ENCODE measurements at regions not wholly inside any gene's neighbourhood (a gene's known extent, or its start where the extent isn't known, plus 50 kb on each side); places are given as distances from the start of the nearest gene placed in this dataset.

- TF ChIP-seq, protein P1, sequence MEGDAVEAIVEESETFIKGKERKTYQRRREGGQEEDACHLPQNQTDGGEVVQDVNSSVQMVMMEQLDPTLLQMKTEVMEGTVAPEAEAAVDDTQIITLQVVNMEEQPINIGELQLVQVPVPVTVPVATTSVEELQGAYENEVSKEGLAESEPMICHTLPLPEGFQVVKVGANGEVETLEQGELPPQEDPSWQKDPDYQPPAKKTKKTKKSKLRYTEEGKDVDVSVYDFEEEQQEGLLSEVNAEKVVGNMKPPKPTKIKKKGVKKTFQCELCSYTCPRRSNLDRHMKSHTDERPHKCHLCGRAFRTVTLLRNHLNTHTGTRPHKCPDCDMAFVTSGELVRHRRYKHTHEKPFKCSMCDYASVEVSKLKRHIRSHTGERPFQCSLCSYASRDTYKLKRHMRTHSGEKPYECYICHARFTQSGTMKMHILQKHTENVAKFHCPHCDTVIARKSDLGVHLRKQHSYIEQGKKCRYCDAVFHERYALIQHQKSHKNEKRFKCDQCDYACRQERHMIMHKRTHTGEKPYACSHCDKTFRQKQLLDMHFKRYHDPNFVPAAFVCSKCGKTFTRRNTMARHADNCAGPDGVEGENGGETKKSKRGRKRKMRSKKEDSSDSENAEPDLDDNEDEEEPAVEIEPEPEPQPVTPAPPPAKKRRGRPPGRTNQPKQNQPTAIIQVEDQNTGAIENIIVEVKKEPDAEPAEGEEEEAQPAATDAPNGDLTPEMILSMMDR (IDR thresholded peaks at IDR 0.05; ENCODE audit: low read length), result no peak
- TF ChIP-seq EZH2phosphoT487 (IDR thresholded peaks at IDR 0.05; ENCODE audit: low read length) (no peak), EZH2 (optimal IDR thresholded peaks at IDR 0.05; ENCODE audit: low read depth, low read length) (no peak)
- H2AFZ ChIP-seq (ENCODE audit: low read length), result no peak overlapping the region
- no peak overlapping the region for H3K27ac ChIP-seq (ENCODE audit: low read length)
- no peaks in the 10 kb centered on the region for H3K27me3 ChIP-seq (replicated peaks; ENCODE audit: insufficient read depth, low read length)
- H3K9me2 ChIP-seq (replicated peaks; ENCODE audit: insufficient read depth, low read length), result no peaks in the 10 kb centered on the region
- H3K9me3 ChIP-seq (replicated peaks; ENCODE audit: insufficient read depth, low read length), result no peaks in the 10 kb centered on the region
- H3K9ac ChIP-seq (ENCODE audit: low read length), result no peak overlapping the region
- H3K4me3 ChIP-seq (ENCODE audit: low read length), result no peak overlapping the region
- no peak for DNase-seq
- H3K4me1 ChIP-seq (ENCODE audit: low read length), result no peaks in the 10 kb centered on the region
- no peaks in the 10 kb centered on the region for H3K36me3 ChIP-seq (replicated peaks; ENCODE audit: insufficient read depth, low read length)
- H4K20me1 ChIP-seq (ENCODE audit: insufficient read depth, low read length), result no peaks in the 10 kb centered on the region
- H3F3A ChIP-seq (ENCODE audit: insufficient read depth, low read length), result no peaks in the 10 kb centered on the region
- H3K4me2 ChIP-seq (ENCODE audit: low read depth, low read length), result no peak overlapping the region
- no peaks in the 10 kb centered on the region for H3K79me2 ChIP-seq (ENCODE audit: low read length)
These were observed 569.2 kb downstream of the TFAP2B start for GRCh38 chr6:51387907-51388306.

GRCh38 chr6:51394061-51394460 is 575.4 kb downstream of the TFAP2B start:
- H3K27ac ChIP-seq (ENCODE audit: low read length), result no peak overlapping the region
- H3K27me3 ChIP-seq (replicated peaks; ENCODE audit: insufficient read depth, low read length), result no peaks in the 10 kb centered on the region
- H3K4me2 ChIP-seq (ENCODE audit: low read depth, low read length), result no peak overlapping the region
- H3K9ac ChIP-seq (ENCODE audit: low read length), result no peak overlapping the region
- H3K79me2 ChIP-seq (ENCODE audit: low read length), result no peaks in the 10 kb centered on the region
- no peak overlapping the region for H2AFZ ChIP-seq (ENCODE audit: low read length)
- H4K20me1 ChIP-seq (ENCODE audit: insufficient read depth, low read length), result no peaks in the 10 kb centered on the region
- H3K36me3 ChIP-seq (replicated peaks; ENCODE audit: insufficient read depth, low read length), result no peaks in the 10 kb centered on the region
- H3F3A ChIP-seq (ENCODE audit: insufficient read depth, low read length), result no peaks in the 10 kb centered on the region
- H3K4me3 ChIP-seq (ENCODE audit: low read length), result no peak overlapping the region
- H3K9me3 ChIP-seq (replicated peaks; ENCODE audit: insufficient read depth, low read length), result no peaks in the 10 kb centered on the region
- DNase-seq, result no peak
- TF ChIP-seq EZH2 (optimal IDR thresholded peaks at IDR 0.05; ENCODE audit: low read depth, low read length), result no peak
- no peak for TF ChIP-seq EZH2phosphoT487 (IDR thresholded peaks at IDR 0.05; ENCODE audit: low read length)
- TF ChIP-seq, protein P1 (IDR thresholded peaks at IDR 0.05; ENCODE audit: low read length), result no peak
- no peaks in the 10 kb centered on the region for H3K4me1 ChIP-seq (ENCODE audit: low read length)
- H3K9me2 ChIP-seq (replicated peaks; ENCODE audit: insufficient read depth, low read length), result no peaks in the 10 kb centered on the region

- H3F3A ChIP-seq (ENCODE audit: insufficient read depth, low read length), result no peaks in the 10 kb centered on the region
- no peak overlapping the region for H3K27ac ChIP-seq (ENCODE audit: low read length)
- no peak overlapping the region for H3K4me3 ChIP-seq (ENCODE audit: low read length)
- H3K4me1 ChIP-seq (ENCODE audit: low read length), result no peaks in the 10 kb centered on the region
- no peak overlapping the region for H2AFZ ChIP-seq (ENCODE audit: low read length)
- H3K4me2 ChIP-seq (ENCODE audit: low read depth, low read length), result no peak overlapping the region
- no peaks in the 10 kb centered on the region for H3K27me3 ChIP-seq (replicated peaks; ENCODE audit: insufficient read depth, low read length)
- no peak for DNase-seq
- H3K9me2 ChIP-seq (replicated peaks; ENCODE audit: insufficient read depth, low read length), result no peaks in the 10 kb centered on the region
- no peak overlapping the region for H3K9ac ChIP-seq (ENCODE audit: low read length)
- no peaks in the 10 kb centered on the region for H3K9me3 ChIP-seq (replicated peaks; ENCODE audit: insufficient read depth, low read length)
- no peaks in the 10 kb centered on the region for H4K20me1 ChIP-seq (ENCODE audit: insufficient read depth, low read length)
- TF ChIP-seq, protein P1 (IDR thresholded peaks at IDR 0.05; ENCODE audit: low read length), result no peak
- H3K79me2 ChIP-seq (ENCODE audit: low read length), result no peaks in the 10 kb centered on the region
- H3K36me3 ChIP-seq (replicated peaks; ENCODE audit: insufficient read depth, low read length), result no peaks in the 10 kb centered on the region
These were observed 577.9 kb downstream of the TFAP2B start for GRCh38 chr6:51396583-51396982.
